HEK293 (cell line): ENCODE measurements at regions not wholly inside any gene's neighbourhood (a gene's known extent, or its start where the extent isn't known, plus 50 kb on each side); places are given as distances from the start of the nearest gene placed in this dataset.

Experiments used
- SETDB1 ChIP-seq: IDR thresholded peaks from one replicate; pipeline ENCODE4 v1.6.1; 2017; ENCODE audit warnings: mild to moderate bottlenecking, low read length, moderate library complexity, mixed read lengths; ENCODE audit not compliant: insufficient read length
- ZNF843 ChIP-seq: fragments of 450-650 bp; formaldehyde crosslinking; IDR thresholded peaks from 2 replicates; pipeline ENCODE4 v1.5.1; 2016; ENCODE audit warnings: missing biosample characterization, missing genetic modification characterization
- TF ChIP-seq, protein P1 (sequence below): fragments of 450-650 bp; formaldehyde crosslinking; IDR thresholded peaks from 2 replicates; pipeline ENCODE4 v1.5.1; 2016; ENCODE audit warnings: missing biosample characterization, missing genetic modification characterization
- TF ChIP-seq, protein P2 (sequence below): fragments of 450-650 bp; formaldehyde crosslinking; IDR thresholded peaks from 2 replicates; pipeline ENCODE4 v1.5.1; 2017; ENCODE audit warnings: missing biosample characterization, missing genetic modification characterization
- TF ChIP-seq, protein P3 (sequence below): fragments of 450-650 bp; formaldehyde crosslinking; IDR thresholded peaks from 2 replicates; pipeline ENCODE4 v1.5.1; 2016; ENCODE audit warnings: missing biosample characterization, missing genetic modification characterization

DNA sequence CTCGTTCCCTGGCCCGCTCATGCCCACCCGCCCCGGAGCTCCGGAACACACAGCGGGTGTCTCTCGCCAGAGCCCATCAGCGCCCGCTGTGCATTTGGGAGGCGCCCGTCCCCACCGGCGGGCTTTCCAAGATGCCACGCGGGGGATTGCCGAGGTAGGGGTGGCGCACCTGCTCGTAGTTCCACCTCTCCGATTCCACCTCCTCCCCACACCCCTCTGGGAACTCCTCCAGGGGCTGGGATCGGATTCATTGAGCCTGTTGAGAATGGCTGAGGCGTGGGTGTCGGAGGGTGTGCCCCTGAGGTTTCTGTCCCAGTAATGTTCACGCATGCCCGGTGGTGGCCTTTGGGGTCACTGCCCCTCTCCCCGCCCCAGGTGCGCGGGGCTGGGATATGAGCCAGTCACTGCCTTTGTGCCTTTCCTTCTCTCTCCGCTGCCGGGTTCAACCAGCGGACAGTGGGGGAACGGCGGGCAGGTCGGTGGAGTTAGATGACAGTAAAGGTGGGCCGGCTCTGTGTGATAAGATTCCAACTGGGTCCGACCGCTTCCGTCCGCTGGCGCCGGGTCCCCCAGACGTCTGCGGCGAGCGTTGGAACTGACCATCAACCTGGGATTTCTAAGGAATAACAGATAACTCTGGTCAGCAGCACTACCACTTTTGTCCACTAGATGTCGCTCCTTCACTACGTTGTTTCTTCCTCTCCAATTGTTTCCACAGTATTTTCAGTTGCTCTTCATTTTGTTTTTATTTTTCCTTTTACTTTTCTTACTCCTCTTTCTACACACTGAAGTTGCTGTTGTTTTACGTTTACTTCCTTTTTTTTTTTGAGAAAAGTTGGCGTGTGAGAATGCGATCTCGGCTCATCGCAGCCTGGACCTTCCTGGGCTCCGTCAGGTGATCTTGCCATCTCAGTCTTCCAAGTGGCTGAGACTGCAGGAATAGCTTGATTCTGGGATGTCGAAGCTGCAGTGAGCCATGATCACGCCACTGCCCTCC, 178.1 kb upstream of the ALG10B start:
- TF ChIP-seq, protein P1, sequence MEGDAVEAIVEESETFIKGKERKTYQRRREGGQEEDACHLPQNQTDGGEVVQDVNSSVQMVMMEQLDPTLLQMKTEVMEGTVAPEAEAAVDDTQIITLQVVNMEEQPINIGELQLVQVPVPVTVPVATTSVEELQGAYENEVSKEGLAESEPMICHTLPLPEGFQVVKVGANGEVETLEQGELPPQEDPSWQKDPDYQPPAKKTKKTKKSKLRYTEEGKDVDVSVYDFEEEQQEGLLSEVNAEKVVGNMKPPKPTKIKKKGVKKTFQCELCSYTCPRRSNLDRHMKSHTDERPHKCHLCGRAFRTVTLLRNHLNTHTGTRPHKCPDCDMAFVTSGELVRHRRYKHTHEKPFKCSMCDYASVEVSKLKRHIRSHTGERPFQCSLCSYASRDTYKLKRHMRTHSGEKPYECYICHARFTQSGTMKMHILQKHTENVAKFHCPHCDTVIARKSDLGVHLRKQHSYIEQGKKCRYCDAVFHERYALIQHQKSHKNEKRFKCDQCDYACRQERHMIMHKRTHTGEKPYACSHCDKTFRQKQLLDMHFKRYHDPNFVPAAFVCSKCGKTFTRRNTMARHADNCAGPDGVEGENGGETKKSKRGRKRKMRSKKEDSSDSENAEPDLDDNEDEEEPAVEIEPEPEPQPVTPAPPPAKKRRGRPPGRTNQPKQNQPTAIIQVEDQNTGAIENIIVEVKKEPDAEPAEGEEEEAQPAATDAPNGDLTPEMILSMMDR (tag by site-specific recombination), result peak; percentile 88
- TF ChIP-seq SETDB1, result no peak
- TF ChIP-seq ZNF843 (tag by site-specific recombination), result no peak
- TF ChIP-seq, protein P2, sequence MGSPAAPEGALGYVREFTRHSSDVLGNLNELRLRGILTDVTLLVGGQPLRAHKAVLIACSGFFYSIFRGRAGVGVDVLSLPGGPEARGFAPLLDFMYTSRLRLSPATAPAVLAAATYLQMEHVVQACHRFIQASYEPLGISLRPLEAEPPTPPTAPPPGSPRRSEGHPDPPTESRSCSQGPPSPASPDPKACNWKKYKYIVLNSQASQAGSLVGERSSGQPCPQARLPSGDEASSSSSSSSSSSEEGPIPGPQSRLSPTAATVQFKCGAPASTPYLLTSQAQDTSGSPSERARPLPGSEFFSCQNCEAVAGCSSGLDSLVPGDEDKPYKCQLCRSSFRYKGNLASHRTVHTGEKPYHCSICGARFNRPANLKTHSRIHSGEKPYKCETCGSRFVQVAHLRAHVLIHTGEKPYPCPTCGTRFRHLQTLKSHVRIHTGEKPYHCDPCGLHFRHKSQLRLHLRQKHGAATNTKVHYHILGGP (tag by site-specific recombination), result no peak
- TF ChIP-seq, protein P3, sequence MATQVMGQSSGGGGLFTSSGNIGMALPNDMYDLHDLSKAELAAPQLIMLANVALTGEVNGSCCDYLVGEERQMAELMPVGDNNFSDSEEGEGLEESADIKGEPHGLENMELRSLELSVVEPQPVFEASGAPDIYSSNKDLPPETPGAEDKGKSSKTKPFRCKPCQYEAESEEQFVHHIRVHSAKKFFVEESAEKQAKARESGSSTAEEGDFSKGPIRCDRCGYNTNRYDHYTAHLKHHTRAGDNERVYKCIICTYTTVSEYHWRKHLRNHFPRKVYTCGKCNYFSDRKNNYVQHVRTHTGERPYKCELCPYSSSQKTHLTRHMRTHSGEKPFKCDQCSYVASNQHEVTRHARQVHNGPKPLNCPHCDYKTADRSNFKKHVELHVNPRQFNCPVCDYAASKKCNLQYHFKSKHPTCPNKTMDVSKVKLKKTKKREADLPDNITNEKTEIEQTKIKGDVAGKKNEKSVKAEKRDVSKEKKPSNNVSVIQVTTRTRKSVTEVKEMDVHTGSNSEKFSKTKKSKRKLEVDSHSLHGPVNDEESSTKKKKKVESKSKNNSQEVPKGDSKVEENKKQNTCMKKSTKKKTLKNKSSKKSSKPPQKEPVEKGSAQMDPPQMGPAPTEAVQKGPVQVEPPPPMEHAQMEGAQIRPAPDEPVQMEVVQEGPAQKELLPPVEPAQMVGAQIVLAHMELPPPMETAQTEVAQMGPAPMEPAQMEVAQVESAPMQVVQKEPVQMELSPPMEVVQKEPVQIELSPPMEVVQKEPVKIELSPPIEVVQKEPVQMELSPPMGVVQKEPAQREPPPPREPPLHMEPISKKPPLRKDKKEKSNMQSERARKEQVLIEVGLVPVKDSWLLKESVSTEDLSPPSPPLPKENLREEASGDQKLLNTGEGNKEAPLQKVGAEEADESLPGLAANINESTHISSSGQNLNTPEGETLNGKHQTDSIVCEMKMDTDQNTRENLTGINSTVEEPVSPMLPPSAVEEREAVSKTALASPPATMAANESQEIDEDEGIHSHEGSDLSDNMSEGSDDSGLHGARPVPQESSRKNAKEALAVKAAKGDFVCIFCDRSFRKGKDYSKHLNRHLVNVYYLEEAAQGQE (tag by site-specific recombination), result 0 out of 2 replicates have a peak, but pooled peaks have one; percentile 24
